ENCODE measurements at regions not wholly inside any gene's neighbourhood (a gene's known extent, or its start where the extent isn't known, plus 50 kb on each side); places are given as distances from the start of the nearest gene placed in this dataset.

DNA sequence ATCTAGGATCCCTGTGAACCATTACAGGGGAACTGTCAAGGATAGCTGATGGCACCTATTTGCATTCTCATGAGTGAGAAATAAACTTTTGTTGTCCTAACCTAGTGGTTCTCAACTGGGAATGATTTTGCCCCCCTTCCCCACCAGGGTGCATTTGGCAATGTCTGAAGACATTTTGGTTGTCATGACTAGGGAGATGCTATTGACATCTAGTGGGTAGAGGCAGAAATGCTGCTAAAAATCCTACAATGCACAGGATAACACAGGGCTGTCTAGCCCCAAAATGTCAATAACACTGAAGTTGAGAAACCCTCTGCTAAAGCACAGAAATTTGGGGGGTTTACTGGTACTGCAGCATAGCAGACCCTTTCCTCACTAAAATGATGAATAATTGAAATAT, 140.9 kb upstream of the SRRM4 start:
- H3K27ac ChIP-seq (replicated peaks in 1 of 4): no peak overlapping the region
- DNase-seq (ENCODE audit: extremely low spot score): no peak
- intact Hi-C loops (cut with DNase I): no loop called here
- H3K4me3 ChIP-seq: no peak overlapping the region
- no peaks in the 10 kb centered on the region for H3K36me3 ChIP-seq
- H3K9me3 ChIP-seq: no peaks in the 10 kb centered on the region
- no peaks in the 10 kb centered on the region for H3K4me1 ChIP-seq
- H3K27me3 ChIP-seq: peaks cover 0 to 19% (median 0%) of the 10 kb centered on the region in 4 donors
- TF ChIP-seq, protein P1, sequence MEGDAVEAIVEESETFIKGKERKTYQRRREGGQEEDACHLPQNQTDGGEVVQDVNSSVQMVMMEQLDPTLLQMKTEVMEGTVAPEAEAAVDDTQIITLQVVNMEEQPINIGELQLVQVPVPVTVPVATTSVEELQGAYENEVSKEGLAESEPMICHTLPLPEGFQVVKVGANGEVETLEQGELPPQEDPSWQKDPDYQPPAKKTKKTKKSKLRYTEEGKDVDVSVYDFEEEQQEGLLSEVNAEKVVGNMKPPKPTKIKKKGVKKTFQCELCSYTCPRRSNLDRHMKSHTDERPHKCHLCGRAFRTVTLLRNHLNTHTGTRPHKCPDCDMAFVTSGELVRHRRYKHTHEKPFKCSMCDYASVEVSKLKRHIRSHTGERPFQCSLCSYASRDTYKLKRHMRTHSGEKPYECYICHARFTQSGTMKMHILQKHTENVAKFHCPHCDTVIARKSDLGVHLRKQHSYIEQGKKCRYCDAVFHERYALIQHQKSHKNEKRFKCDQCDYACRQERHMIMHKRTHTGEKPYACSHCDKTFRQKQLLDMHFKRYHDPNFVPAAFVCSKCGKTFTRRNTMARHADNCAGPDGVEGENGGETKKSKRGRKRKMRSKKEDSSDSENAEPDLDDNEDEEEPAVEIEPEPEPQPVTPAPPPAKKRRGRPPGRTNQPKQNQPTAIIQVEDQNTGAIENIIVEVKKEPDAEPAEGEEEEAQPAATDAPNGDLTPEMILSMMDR (IDR thresholded peaks at IDR 0.05): no peak
- TF ChIP-seq POLR2AphosphoS5 (IDR thresholded peaks at IDR 0.05) (no peak), POLR2A (IDR thresholded peaks at IDR 0.05; ENCODE audit: low read depth) (no peak), EP300 (IDR thresholded peaks at IDR 0.05) (no peak)

DNA sequence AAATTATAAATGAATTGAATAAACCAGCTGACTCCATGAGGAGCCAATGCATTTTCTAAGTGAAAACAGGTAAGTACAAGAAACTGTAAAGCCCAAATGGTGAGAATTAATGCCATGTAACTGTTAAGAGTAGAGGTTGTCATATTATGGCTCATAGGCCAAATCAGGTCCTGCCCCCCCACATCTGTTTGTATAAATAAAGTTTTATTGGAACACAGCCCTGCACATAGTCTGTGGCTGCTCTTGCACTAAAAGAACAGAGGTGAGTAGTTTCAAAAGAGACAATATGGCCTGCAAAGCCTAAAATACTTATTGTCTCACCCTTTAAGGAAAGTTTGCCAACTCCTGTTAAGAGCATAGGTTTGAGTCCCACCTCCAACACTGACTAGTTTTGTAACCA, 140.5 kb upstream of the SRRM4 start:
- no peaks in the 10 kb centered on the region for H3K4me1 ChIP-seq
- intact Hi-C loops (cut with DNase I): no loop called here
- H3K4me3 ChIP-seq: no peak overlapping the region
- no peaks in the 10 kb centered on the region for H3K36me3 ChIP-seq
- H3K27me3 ChIP-seq: peaks cover 0 to 19% (median 0%) of the 10 kb centered on the region in 4 donors
- no peak for DNase-seq (ENCODE audit: extremely low spot score)
- TF ChIP-seq POLR2A (IDR thresholded peaks at IDR 0.05; ENCODE audit: low read depth) (no peak), EP300 (IDR thresholded peaks at IDR 0.05) (no peak), POLR2AphosphoS5 (IDR thresholded peaks at IDR 0.05) (no peak)
- TF ChIP-seq, protein P1 (IDR thresholded peaks at IDR 0.05): no peak
- no peaks in the 10 kb centered on the region for H3K9me3 ChIP-seq
- no peak overlapping the region for H3K27ac ChIP-seq (replicated peaks in 1 of 4)

DNA sequence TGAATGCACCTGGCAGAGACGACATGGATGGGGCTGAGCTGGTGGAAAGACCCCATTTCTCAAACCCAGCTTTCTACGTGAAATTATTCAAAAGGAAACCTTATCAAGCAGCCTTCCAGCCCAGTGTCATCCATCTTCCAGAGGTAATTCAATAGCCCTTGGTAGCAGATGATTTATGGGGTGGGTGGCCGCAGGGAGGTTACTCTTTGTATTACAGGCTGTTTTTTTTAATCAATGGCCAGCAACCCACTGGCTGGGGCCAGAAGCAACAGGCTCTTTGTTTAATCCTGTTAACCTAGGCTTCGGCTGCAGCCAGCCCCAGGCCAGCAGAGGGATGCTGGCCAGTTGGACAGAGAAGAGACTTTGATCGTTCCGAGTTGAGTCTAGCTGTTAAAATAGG, 139.8 kb upstream of the SRRM4 start:
- intact Hi-C loops (cut with DNase I): no loop called here
- TF ChIP-seq, protein P1 (IDR thresholded peaks at IDR 0.05): no peak
- TF ChIP-seq EP300 (IDR thresholded peaks at IDR 0.05) (no peak), POLR2A (IDR thresholded peaks at IDR 0.05; ENCODE audit: low read depth) (no peak), POLR2AphosphoS5 (IDR thresholded peaks at IDR 0.05) (no peak)

DNA sequence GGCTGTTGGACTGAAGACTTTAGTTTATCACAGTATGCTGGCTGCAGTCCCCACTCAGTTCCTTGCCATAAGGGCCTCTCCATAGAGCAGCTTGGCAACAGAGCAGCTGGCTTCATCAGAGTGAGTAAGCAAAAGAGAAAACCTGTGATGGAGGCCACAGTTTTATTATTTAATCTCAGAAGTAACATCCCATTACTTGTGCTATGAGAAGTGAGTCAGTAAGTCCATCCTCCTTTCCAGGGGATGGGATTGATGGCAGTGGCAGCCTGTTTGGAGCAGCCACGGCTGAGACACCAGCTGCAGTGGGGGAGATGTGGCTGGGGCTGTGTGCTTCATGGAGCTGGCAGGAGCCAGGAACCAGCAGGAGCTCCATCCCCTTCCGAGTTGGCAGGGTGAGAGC, 138.5 kb upstream of the SRRM4 start:
- WGBS: 40% methylated on average over 1 of the region's 2 CpGs
- no peak overlapping the region for H3K27ac ChIP-seq (replicated peaks in 1 of 4)
- TF ChIP-seq EP300 (IDR thresholded peaks at IDR 0.05) (no peak), POLR2AphosphoS5 (IDR thresholded peaks at IDR 0.05) (no peak)
- TF ChIP-seq, protein P1 (IDR thresholded peaks at IDR 0.05): no peak

More for the DNA sequence above, 139.8 kb upstream of the SRRM4 start:
- H3K4me1 ChIP-seq: no peaks in the 10 kb centered on the region
- H3K27ac ChIP-seq (replicated peaks in 1 of 4): no peak overlapping the region
- no peaks in the 10 kb centered on the region for H3K9me3 ChIP-seq
- H3K4me3 ChIP-seq: no peak overlapping the region
- whole genome bisulfite sequencing: 5% methylated on average over 6 of the region's 6 CpGs
- H3K27me3 ChIP-seq: peaks cover 0 to 19% (median 0%) of the 10 kb centered on the region in 4 donors
- DNase-seq (ENCODE audit: extremely low spot score): no peak
- no peaks in the 10 kb centered on the region for H3K36me3 ChIP-seq

DNA sequence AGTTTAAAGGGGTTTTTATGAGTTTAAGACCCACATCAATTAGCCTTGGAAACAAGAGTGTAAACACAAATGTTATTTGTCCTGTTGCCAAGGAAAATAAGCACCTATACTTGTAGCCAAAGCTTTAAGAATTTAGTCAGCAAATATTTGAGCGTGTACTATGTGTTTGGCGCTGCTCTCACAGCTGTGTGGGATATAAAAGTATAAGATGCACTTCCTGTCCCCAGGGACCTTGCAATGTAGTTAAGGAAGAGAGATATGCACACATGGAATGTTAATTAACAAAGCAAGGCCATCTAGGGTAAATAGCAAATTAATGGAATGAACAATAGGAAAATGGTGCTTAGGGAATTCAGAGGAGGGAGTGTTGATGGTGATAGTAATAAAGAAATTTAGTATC, 134.9 kb upstream of the SRRM4 start:
- Histone ChIP-seq H3K9me3 (peaks cover 0 to 4% (median 0%) of the 10 kb centered on the region in 4 donors), H3K27ac (replicated peaks in 1 of 4) (no peak overlapping the region), H3K4me3 (no peak overlapping the region), H3K36me3 (no peaks in the 10 kb centered on the region), H3K27me3 (peaks cover 0 to 30% (median 0%) of the 10 kb centered on the region in 4 donors), H3K4me1 (no peaks in the 10 kb centered on the region)
- DNase-seq (ENCODE audit: extremely low spot score): no peak
- TF ChIP-seq EP300 (IDR thresholded peaks at IDR 0.05) (no peak), POLR2AphosphoS5 (IDR thresholded peaks at IDR 0.05) (no peak), POLR2A (IDR thresholded peaks at IDR 0.05; ENCODE audit: low read depth) (no peak)
- TF ChIP-seq, protein P1 (IDR thresholded peaks at IDR 0.05): no peak
- intact Hi-C loops (cut with DNase I): no loop called here
- 60% methylated on average over 2 of the region's 2 CpGs for WGBS

More for the DNA sequence above, 138.5 kb upstream of the SRRM4 start:
- H3K9me3 ChIP-seq: no peaks in the 10 kb centered on the region
- H3K4me3 ChIP-seq: no peak overlapping the region
- DNase-seq (ENCODE audit: extremely low spot score): no peak
- no peaks in the 10 kb centered on the region for H3K4me1 ChIP-seq
- no peaks in the 10 kb centered on the region for H3K36me3 ChIP-seq
- intact Hi-C loops (cut with DNase I): no loop called here
- peaks cover 0 to 19% (median 0%) of the 10 kb centered on the region in 4 donors for H3K27me3 ChIP-seq
